HG02759 (cell line): ENCODE measurements at regions not wholly inside any gene's neighbourhood (a gene's known extent, or its start where the extent isn't known, plus 50 kb on each side); places are given as distances from the start of the nearest gene placed in this dataset.

Source experiments
- ATAC-seq: cut with Tn5 transposase; IDR thresholded peaks from one replicate; pipeline ENCODE4 v1.9.1; 2021; ENCODE audit warnings: mild to moderate bottlenecking, moderate library complexity; ENCODE audit not compliant: unreplicated experiment

DNA sequence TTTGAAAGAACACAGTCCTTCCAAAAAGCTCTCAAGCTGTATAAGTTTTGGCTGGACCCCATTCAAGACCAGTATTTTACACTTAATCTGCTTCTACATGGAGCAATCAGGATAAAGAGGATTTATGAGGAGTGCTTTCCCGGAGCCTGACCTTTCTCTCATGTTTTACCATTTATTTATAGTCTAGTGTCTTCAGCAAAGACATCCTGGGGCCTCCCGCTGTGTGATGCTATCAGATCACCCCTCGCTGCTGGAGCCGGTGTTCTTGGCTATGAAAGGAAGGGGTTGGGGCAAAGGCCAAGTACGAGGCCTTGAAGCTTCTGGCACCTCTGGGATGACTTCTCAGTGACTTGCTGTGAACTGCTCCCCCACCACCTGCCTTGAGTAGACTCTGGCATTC, 189.6 kb downstream of the ADAMTS15 start:
- no peak for ATAC-seq

DNA sequence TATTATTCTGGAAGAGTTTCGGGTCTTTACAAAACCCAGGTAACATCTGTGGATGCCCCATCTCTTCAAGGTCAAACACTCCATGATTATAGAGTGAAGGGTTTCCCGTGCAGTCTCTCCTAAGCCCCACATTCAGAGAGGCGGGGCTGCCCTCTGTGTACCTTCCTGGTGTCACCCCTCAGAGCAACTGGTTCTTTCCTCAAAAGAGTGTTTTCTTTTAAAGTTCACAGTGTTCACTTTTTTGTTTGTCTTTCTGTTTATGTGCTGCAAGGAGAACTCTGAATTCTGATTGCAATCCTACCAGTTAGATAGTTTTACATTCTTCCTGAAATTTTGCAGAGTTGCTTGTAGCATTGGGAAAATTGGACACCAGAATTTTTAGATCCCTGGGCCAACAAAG, 190.2 kb downstream of the ADAMTS15 start:
- no peak for ATAC-seq

DNA sequence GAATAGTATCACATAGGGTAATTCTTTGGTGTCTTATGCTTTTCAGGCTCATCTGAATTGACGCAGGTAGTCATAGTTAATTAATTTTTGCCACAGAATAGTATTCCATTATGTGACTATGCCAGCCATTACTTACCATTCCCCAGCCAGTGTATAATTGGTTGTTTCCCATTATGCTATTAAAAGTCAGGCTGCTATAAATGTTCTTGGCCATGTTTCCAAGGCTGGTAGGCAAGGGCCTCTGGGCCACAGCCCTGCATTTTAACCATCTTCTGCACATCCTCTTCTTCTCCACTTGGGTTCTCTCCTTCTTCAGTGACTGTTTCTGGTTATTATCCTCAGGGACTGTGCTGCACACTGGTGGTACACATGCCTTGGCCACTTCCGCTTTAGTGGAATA, 190.9 kb downstream of the ADAMTS15 start:
- no peak for ATAC-seq

DNA sequence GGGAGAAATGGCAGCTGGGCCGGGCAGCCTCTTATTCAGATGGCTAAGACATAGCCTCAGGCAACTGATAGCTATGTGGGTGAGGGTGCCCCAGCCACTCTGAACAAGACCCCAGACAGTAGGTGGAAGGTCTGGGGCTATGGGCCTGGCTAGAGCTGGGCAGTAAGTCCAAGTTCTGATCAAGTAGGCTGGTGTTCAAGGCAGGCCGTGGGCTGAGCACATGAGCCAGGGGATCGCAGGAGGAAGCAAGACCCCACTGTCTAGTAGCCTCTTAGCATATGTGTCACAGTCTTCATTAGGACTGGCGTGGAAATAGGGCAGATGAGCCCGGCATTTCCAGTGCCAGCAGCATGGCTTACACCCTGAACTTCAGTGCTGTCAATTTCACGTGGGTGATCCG, 192.1 kb downstream of the ADAMTS15 start:
- ATAC-seq, result no peak

DNA sequence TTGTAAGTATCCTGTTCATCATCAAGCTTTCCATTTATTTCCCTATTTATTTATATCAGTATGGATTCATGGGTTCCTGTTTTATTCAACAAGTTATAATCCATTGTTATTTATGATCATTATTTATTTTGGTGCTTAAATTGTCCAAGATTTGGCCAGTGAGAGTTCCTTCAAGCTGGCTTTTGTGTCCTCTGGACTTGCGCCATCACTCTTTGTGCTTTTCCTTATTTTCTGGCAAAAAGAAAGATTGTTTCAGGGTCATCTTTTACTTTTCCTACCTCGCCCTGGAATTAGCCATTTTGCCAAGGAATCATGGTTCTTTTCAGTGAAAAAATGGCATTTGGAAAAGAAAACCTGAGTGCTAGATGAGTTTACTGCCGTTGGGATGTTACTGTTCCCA, 193.4 kb downstream of the ADAMTS15 start:
- ATAC-seq, result no peak

DNA sequence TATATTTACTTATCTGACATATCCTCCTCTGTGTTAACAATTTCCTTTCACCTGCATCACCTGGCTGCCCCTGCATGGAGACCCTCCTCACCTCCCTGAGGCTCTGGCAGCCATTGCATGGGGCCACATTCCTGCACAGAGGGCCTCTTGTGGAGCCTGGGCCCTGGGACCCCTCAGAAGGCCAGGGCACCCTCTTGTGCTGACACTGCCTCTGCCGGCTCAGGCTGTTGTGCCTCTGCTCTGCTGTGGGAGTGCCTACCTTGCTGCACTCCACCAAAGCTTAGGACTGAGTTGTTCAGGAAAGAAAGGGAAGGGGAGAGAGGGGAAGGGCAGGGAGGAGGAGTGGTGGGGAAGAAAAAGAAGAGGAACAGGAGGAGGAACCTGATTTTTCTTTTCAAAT, 194.5 kb downstream of the ADAMTS15 start:
- ATAC-seq, result no peak

DNA sequence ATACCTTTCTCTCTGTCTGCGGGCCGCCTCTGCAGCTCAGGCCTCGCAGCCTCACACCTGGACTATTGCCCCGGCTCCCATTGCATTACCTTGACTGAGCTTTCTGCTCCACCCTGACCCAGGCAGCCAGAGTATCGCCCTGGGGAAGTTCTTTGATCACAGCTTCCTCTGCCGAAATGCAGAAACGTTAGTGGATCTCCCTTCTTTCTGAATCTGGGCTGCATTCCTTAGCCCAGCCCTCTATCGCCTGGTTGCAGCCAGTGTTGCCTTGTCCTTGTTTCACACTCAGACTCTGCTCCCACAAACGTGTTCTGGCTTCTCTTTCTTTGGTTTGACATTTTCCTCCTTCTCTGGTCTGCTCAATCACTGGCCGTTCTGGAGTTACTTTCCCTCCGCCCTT, 195.7 kb downstream of the ADAMTS15 start:
- no peak for ATAC-seq

DNA sequence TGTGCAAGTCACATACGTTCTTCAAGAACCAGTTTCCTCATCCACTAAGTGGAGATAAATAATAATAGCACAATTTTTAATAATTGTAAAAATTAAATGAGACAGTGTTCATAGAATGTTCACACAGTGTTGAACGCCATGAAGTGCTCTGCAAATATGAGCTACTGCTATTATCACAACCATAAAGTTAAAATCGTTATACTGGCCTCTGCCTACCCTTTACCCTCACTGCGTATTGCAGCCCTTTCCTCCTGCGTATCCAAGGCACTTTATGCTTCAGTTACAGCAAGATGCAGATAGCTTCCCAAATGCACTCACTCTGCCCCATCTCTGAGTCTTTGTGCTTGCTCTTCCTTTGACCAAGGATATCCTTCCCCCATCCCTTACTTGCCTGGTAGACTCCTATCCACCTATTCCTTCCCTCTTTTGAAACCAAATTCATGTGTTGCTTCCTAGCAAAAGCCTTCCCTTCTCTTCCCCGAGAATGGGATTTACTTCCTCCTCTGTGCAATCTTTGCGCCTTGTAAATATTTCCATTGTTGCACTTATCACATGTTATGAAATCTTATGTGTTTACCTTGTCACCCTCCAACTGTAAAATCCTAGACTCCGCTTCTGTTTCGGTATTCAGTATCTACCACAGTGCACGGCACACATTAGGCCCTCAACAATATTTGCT, 196.9 kb downstream of the ADAMTS15 start:
- no peak for ATAC-seq

DNA sequence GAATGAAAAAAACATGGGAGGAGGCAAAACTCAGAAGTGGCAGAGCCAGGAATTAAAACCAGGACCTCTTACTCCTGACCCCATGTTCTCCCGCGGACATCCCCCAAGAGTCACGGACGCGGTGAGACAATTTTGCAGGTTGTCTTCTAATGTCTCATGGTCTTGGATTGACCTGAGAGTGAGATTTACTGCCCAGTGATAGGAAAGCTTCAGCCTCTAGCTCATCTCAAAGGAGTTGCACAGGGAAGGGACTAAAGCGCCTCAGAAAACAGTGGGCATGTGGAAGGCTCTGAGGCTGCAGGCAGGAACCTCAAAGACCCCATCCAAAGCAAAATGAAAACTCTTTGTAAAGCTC, 197.4 kb downstream of the ADAMTS15 start:
- ATAC-seq, result no peak

DNA sequence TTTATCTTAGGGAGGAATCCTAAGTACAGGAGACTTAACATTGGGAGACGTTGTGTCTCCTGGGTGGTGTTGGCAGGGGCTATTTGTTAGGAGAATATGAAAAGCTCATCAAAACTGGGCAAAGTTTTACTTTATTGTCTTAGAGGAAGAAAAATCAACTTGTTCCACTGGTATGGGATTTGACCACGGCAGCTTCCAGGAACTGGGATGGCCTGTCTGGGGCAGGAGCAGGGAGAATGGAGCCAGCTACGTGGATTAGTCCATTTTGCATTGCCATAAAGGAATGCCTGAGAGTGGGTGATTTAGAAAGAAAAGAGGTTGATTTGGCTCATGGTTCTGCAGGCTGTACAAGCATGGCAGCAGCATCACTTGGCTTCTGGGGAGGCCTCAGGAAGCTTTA, 198.4 kb downstream of the ADAMTS15 start:
- no peak for ATAC-seq

DNA sequence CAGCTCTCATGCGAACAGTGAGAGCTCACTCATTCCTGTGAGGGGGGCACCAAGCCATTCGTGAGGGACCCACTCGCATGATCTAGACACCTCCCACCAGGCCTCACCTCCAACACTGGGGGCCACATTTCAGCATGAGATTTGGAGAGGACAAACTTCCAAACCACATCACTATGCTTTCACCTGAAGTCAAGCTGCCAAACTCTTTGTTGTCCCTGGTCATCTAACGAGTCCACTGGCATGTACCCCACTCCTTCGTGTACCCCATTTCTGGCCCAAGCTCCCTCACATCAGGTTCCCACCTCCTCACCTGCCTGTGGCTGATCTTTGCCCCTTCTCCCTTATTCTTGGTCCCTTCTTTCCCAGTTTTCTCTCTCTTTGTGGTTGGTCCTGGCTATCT, 198.9 kb downstream of the ADAMTS15 start:
- no peak for ATAC-seq

DNA sequence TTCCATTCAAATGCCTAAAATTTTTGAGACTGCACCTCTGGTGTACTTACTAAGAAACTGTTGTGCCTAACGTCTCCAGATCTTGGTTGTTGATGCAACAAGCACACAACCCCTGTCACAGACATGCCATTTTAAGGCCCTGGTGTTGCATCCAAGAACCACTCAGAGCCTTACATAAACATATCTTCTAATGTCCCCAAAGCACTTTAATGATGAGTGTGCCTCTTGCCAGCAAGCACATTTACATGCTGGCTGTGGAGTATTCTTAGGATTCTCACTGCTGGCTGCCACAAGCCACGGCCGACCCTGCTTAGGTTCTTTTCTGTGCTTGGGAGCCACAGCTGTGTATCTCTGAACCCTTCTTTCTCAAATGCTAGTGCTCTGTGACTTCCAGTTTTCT, 201.4 kb downstream of the ADAMTS15 start:
- ATAC-seq, result no peak

DNA sequence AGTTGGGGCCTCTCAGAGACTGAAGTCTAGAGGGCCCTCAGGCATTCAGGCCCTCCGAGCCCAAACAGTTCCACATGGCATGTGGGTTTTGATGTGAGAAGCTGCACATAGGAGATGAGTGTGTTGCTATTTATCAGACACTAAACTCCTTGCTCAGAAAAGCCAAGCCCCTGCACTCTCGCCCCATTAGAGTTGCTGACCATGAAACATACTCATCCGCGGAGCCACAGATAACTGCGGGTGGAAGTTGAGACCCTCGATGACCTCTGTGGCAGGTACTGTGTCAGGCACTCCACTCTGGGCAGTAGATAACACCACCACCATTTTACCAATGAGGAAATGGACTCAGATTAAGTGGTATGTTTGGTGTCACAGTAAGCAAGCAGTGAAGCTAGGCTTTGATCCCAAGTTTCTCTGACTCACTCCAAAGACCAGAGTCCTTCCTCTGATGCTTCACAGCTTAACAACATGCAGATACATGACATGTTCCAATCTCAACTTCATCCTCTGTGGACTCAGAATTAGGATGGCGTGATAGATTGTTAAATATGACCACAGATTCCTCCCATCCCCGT, 202.1 kb downstream of the ADAMTS15 start:
- ATAC-seq, result no peak

DNA sequence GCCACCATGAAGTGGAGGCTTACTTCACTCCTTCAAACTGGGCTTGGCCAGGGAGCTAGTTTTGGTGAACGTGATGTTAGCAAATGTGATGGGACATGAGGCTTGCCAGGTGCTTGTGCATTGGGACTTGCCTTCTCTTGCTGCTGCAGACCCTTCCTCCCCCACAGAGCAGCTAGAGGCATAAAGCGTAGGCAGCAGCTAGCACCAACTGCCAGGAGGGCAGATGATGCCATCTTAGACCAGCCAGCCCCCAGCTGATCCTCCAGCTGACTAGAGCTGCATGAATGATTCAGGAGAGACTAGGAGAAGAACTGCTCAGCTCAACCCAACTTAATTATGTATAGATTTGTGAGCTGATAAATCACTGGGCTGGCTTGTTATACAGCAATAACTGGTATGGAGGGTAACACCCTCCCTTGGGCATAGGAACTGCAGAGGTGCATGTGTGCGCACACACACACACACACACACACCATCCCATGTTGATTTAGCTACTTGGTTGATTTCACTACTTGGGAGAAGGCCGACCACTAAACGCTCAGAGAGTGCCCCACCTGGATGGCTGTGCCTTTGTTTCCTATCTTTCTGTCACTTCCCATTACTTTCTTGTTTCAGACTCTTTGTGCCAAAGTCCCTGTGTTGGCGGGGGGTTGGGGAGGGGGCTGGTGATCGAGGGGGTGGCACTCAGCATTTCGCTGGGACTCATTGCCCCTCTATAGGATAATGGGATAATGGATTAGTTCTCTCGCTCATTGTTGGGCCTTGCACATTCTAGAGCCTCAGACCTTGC, 202.8 kb downstream of the ADAMTS15 start:
- ATAC-seq, result no peak

DNA sequence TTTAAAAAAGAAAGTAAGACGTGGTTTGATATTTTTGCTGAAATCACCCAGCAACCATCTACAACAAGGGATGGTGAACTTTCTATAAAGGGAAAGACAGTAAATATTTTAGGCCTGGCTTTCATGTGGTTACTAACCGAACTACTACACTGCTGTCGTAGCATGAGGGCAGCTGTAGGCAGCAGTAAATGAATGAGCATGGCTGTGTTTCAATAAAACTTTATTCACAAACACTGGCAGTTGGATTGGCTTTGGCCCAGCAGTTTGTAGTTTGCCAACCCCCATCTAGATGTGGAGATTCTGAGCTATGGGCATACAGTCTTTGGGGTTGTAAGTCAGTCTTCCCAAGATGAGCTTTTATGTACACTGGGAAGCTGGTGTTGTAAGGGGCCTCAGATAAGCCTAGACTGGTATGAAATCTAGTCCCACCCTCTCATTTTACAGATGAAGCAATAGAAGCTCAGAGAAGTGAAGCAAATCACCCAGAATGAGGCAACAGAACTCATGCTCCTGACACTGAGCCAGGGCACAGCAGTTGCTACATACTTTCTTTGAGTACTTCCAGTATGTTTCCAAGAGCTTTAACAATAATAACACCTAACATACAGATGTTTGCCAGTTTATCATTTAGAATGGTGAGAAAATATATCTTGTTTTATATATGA, 204.4 kb downstream of the ADAMTS15 start:
- ATAC-seq, result no peak

DNA sequence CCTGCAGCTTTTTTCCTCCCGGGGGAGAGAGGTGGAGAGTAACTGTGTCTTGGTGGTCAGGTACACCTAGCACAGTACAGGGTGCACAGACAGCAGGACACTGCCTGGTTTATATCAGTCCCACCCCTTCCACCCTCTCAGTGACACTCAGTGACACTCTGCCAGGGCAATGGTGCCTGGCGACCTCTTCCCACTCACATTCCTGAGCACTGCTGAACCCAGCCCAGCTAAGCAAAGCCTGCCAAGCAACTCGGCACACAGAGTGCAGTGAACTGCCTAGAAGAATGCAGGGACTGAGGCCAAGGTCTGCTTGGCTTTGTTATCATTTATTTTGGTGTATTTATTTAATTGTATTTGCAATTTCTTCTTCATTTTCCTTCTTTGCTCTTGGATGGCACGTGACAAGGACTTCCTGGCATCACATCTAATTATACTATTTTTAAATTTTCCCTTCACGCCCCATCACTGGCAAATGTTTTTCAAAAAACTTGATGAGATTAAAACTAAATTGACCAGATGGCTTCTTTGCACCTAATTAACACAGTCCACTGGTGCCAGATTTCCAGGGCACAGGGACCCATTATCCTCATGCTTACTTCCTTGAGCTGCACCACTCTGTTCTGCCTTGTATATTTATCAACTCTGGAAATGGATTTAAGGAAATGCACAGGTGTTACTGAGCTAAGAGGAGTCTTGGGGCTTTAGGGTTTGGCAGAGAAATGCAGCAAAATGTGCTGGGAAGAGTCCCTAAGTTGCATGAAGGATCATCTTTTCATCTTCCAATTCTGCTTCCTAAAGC, 205.6 kb downstream of the ADAMTS15 start:
- no peak for ATAC-seq

DNA sequence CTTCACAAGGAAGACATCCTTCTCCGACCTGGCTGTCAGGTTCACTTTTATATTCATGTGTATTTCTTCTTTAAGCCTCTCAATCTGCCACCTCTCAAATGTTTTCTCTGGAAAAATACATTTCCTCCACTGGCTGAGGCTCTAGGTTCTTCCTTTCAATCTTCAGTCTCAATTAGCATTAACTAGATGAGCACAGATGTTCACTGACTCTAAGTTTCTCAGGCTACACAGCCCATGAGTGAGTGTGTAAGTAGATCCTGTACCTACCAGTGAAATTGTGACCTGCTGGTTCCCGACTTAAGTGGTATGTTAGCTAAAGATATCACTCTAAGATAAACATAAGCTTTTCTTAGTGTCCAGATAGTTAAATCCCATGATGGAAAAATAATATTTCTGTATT, 206.9 kb downstream of the ADAMTS15 start:
- no peak for ATAC-seq

DNA sequence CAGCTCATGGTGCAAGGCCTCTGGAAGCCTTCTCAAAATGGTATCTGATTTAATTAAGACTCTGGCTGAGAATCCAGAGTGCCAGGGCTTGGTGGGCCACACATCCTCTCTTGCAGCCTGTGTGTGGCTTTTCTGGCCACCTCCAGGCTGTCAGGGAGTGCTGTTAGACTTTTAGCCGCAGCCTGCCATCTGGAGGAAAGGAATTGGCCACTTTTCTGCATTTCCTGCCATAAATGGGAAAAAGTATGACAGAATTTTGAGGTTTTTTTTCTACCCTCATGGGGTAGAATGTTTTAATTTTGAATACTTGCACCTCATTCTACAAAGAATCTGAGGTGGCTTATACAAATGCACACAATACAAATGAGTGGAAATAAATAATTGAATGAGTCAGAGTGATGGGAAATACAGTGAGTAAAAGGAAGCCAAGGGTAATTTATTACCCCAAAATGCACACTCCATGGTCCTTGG, 218.4 kb downstream of the ADAMTS15 start:
- ATAC-seq, result no peak

DNA sequence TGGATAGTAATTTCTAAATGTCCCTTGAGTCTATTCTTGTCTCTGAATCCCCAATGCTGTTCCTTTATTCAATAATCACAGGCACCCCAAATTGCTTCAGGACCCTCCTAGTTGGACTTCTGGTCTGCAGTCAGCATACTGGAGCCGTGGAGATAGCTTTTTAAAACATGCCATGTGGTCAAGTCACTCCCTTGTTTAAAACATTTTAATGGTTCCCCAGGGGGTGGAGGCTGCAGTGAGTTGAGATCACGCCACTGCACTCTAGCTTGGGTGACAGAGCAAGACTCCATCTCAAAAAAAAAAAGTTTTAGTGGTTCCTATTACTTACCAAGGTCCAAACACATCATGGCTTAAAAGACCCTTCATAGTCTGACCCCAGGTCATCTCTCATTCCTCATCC, 220.3 kb downstream of the ADAMTS15 start:
- ATAC-seq, result no peak

DNA sequence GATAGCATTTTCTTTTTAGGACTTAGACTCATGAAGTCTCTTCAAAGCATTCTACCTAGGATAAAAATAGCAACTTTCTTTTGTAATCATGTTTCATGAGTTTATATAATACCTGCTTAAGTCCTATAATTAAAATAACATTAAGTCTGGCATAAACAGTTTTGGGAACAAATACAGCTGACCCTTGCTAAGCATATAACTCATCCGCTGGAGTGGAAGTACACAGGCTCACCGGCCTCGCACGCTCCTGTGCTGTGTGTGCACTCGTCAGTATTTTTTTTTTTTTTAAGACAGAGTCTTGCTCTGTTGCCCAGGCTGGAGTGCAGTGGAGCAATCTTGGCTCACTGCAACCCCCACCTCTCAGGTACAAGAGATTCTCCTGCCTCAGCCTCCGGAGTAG, 221.8 kb downstream of the ADAMTS15 start:
- ATAC-seq, result no peak
